Prostate gland (tissue), 2 donors: ENCODE measurements at regions not wholly inside any gene's neighbourhood (a gene's known extent, or its start where the extent isn't known, plus 50 kb on each side); places are given as distances from the start of the nearest gene placed in this dataset.

Experiments
- CTCF ChIP-seq, 4 experiments: fragments of 200-600 bp in 2 of 4; fragments of 450-650 bp in 2 of 4; sonication (generic) in 2 of 4; IDR thresholded peaks; 1 replicate in 3 of 4; 2 replicates in 1 of 4; pipeline ENCODE4 v1.5.1; 2016 to 2019; ENCODE audit warnings: antibody characterized with exemption in 4 of 4, mild to moderate bottlenecking in 2 of 4, moderate library complexity in 2 of 4
- POLR2A ChIP-seq: fragments of 450-650 bp; IDR thresholded peaks from one replicate; pipeline ENCODE4 v1.6.1; 2016; ENCODE audit warnings: antibody characterized with exemption, mild to moderate bottlenecking
- POLR2AphosphoS5 ChIP-seq: sonication (generic); formaldehyde crosslinking; IDR thresholded peaks from one replicate; pipeline ENCODE4 v1.6.1; 2017; ENCODE audit warnings: antibody characterized with exemption

DNA sequence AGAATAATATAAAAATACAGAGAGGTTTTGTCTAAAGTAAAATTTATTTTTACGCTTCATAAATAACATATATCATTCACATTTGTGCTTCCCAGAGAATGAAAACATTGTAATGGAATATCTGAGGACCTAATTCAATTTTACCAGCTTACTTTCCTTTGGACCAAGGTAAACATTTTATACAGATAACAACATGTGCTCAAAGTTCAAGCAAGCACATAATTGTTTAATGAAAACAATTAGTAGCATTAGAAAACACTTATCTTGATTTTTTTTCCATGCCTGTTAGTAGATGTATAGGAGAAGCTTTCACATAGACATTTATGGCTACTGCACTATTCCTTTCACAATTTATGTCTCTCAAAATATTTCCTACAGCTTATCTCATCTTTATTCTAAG lies 400.0 kb downstream of the ZIC1 start:
- TF ChIP-seq POLR2AphosphoS5 (no peak), CTCF (IDR thresholded peaks at IDR 0.05) (no peak), POLR2A (no peak)
